HPDE6-E6E7 (cell line): ENCODE measurements at regions not wholly inside any gene's neighbourhood (a gene's known extent, or its start where the extent isn't known, plus 50 kb on each side); places are given as distances from the start of the nearest gene placed in this dataset.
"Not testable (repeated sequence)": the region's sequence is repeated elsewhere in the genome, so short reads cannot be mapped to it uniquely, and the experiment has no call there.

Experiments used
- DNase-seq: peaks from one replicate; pipeline ENCODE4 v3.0.0; 2011; ENCODE audit warnings: missing footprints; ENCODE audit errors: extremely low spot score

DNA sequence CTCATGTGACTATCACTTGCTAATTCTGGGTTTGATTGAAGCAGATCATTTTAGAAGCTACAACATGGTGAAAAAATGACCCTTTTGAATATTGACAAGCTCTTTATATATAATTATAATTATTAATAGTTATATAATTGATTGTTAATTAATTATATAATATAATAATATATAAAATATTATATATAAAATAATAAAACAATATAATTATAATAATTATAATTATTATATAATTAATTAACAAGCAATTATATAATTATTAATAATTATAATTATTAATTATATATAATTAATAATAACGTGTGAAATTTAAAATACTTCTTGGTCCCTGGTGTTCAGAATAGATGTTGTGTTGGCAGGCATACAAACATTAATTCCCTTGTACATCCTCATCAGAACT, 404.1 kb upstream of the CDH19 start:
- no peak for DNase-seq

DNA sequence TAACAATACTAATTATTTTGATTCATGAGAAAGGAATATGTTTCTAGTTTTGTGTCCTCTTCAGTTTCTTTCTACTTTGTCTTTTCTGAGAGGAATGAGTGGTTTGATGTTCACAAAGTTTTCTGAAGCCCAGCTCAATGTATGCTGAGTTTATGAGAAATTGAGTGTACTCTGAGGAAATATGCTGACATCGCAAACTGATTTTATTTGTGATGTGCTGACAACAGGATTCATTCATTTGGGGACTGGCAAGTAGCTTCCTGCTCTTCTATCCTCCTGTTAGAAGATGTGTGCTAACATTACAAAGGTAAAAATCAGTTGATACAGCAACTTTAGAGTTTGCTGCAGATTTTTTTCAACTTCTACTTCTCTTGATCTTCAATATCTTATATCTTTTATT, 403.2 kb upstream of the CDH19 start:
- no peak for DNase-seq

DNA sequence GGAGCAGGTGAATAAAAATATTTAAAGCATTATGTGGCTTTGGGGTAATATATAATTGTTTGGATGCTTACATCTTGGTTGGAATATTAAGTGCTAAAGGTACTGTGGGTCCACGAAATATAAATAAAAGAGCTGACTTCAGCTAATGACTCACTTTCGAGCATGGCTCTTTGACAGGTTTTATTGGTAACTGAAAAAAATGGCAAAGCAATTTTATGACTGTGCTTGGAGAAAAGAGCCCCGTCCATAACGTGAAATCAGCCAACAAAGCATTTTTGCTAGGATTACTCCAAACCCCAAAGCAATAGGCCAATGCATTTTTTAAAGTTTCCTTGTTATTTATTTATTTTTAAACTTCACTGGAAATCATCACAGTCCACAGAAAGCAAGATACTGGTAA, 397.2 kb upstream of the CDH19 start:
- DNase-seq, result no peak

DNA sequence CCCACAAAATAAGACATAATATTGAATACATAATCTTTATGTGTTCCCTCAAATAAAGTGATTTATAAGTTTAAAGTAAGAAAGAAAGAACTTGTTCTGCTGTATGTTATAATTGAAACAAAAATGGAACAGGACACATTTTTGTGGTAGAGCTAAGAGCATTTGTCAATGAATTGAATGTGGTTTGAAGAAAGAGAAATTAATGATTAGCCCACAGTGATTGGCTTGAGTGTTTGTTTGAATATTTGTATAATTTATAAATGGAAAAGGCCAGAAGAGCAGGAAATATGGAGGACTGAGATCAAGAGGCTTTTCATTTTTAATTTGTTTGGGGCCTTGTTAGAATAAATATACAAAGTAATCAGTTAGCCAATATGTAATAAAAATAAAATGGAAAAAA, 395.1 kb upstream of the CDH19 start:
- no peak for DNase-seq

DNA sequence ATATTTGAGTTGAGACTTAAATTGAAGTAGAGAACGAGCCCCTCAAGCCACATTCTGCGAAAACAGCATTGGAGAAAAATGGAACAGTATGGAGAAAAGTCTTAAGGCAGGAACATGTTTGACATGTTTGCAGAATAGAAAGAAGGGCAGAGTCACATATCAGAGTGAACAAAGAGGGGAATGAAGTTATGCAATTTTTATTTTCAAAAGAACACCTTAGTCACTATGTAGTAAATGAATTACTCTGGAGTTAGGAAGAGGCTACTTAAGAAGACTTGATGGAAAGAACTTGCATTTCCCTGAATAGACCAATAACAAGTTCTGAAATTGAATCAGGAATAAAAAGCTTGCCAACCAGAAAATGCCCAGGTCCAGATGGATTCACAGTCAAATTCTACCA, 391.4 kb upstream of the CDH19 start:
- DNase-seq, result no peak

DNA sequence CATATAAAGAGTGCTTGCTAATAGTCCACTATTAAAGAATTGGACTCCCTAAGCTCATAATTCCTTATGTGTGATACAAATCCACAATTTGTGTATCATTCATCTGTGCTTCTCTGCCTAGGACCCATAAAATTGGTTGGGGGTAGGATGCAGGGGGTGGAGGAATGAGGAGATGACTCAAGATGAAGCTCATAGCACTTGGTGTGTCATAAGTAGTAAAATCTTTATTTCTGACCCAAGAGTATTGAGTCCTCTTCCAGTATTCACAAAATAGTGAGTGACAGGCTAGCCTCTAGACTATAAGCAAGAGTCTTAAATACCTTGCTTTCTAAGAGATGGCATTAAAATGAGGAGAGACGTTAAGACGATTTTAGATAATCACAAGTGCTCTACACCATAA, 390.9 kb upstream of the CDH19 start:
- DNase-seq, result no peak

DNA sequence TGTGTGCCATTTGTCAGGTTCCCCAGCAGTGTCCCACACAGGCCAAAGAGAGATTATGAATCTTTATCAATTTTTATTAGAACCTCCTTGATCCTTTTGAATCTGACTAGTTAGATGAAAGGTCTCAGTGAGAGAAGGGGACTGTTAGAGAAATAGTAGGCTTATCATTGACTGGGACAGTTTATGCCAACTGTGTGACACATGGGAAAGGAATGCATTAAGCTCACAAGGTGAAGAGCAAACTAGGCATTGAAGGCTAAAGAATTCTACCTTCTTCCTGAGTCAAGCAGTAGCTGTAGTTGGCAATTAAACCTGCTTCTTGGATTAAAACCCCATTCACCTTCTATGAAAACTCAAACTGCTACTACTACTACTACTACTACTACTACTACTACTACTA, 389.6 kb upstream of the CDH19 start:
- no peak for DNase-seq

DNA sequence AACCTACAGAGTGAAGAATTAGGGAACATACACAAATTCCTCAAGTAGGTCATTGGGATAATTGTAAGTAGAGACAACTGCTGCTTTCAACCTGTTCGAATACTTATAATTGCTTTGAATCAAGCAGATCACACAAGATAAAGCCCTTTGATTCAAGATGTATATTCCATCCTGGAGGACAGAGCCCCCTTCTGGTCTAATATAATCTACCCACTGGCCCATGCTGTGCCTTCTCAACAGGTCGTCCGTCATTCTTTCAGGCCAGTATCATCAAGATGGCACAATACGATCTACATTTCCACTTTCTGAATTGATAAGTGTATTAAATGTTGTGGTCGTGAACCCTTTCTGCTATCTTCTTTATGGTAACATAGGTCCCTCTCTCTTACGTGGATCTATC, 387.0 kb upstream of the CDH19 start:
- DNase-seq, result no peak

DNA sequence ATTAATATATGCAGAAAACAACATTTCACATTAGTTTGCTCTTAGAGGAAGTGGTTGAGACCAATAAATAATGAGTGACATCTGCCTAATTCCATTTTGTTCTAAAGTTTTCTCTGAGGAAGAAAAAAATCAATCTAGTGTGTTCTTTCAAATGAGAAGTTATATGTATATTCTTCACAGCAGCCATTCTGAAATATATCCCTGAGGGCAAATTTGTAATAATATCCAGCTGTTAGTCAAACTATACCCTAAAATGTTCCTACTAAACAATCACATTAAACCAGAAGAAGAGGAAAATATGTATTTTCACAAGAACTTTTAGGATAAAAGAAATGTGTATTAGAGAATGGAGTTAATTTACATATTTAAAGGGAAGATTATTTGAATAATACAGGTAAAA, 375.1 kb upstream of the CDH19 start:
- DNase-seq, result no peak

DNA sequence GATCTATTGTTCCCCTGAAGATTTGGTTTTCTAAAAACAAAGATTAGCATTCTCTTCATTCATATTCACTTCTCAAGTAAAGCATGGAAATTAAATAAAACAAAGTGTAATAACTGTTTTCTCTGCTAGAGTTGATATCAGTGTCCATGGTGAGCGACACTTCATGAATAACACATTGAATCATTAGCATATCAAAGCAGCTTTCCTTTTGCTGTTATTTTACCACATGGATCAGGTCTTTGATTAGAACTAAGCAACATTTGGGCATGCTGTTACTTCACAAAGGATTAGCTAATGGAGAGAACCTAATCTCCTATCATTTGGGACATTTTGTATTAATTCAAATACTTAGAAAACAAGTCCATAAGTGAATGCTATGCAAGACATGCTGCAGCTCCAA, 368.8 kb upstream of the CDH19 start:
- DNase-seq, result no peak

DNA sequence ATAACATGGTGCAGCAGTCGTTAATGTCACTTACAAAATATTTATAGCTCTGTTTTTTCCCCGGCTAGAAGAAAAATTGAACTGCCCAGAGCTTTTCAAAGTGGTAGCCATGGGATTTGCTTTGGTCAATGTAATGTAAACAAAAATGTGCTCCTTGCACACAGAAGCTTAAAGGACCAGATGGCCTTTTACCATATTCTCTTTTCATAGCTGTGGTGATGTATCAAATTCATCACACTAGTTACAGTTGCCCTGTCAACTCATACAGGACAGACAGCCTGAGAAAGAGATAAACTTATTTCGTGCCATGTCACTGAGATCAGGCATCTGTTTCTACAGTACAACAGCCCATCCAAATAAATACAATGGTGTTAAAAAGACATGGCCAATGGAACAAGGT, 368.1 kb upstream of the CDH19 start:
- no peak for DNase-seq

DNA sequence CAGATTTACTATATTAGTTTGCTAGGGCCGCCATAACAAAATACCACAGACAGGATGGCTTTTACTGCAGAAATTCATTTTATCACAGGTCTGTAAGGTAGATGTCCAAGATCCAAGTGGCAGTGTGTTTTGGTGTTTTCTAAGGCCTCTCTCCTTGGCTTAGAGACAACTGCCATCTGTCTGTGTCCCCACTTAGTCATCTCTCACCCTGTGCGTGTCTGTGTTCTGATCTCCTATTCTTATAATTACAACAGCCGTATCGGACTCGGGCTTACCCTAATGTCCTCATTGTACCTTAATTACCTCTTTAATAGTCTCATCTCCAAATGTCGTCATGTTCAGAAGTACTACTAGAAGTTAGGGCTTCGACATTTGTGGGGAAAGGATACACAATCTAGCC, 362.3 kb upstream of the CDH19 start:
- DNase-seq, result no peak

DNA sequence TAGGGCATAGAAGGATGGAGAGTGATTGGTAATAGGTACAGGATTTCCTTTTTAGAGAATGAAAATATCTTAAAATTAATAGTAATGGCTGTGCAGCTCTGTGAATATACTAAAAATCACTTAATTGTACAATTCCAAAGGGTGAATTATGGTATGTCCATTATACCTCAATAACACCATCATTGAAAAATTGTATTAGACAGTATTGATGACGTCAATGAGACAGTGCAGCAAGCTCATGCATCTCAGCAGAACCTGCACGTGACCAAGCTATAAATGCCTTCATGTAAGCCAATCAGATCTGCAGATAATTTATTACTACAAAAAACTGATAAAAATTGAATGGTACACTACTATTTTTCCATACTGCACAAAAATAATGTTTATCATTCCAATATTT, 354.4 kb upstream of the CDH19 start:
- DNase-seq, result no peak

DNA sequence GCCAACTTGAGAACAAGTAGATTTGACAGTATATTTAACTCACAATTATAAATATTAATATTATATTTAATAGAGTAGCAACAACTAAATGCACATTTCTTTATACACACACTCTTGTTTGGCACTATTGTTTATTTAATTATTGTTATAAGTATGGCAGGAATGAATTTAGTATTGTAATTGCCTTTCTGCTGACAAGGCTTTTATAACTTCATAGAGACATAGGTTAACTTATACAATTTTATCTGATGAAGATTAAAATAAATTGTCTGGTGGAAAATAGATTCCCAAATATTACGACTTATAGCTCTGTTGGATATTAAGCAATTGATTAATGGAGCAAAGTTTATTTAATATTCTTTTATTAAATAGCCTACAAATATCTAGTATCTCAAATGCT, 347.9 kb upstream of the CDH19 start:
- no peak for DNase-seq

DNA sequence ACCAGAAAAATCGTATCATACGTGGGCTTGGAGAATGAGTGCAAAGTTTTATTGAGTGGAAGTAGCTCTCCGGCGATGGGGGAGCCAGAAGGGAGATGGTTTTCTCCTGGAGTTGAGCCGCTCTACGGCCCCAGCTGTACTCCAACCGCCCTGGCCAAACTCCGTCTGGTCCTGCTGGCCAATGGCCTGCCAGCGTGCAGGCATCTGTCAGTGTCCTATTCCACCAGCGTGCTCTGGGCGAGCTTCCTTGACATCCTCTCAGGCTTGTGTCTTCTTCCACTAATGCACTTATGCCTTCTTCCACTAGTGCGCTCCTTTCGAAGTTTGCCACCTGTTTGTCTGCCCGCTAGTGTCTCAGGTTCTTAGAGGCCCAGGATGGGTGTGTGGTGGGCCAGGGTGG, 345.5 kb upstream of the CDH19 start:
- DNase-seq, result no peak

DNA sequence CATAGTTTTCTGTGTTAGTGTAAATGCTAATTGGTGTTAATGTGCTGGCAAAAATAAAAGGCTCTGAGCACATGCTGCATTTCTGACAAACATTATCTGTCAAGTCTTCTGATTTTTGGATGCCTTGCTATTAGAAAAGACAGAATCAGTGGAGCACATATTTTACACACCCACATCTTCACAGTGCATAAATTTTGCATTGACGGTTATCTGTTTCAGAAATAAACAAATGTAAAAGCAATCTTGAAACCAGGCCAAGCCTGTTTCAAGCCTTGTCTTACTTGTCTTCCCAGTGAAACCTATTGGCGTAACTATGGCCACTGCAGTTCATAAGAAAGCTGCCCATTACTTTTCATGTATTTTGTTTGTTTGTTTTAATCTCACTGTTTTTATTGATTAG, 333.7 kb upstream of the CDH19 start:
- DNase-seq, result no peak

DNA sequence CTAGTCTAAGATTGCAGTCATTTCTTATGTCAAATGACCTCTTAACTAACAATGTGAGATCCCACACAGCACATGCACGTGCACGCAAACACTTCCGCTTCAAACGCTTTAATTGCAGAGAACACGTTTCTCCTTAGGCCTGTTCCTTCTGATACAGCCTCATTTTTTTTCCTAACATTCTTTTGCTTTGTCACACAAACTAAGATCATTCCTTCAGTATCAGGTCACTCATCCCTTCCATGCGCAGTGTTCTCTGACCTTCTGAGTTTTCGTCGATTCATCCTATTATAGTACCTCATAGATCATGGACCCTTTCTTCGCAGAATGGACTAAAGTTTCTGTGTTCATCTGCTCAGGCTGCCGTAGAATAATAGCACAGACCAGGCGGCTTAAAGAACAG, 327.1 kb upstream of the CDH19 start:
- DNase-seq, result no peak

DNA sequence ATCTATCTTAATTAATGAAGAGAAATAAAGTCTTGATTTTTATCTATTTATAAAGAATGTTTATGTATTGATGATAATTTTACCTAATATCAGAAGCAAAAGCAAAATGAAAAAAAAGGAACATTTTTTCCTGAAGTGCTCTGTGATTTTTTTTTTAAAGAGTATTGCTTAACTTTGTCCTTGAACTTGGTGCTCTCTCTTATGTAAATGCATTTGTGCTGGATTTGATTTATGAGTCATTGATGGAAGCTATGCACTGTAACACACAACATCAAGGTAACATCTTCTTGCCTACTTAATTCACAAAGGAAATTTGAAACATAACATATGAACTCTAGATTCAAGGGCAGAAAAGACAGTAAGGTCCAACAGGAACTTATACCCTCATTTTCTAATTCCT, 312.9 kb upstream of the CDH19 start:
- no peak for DNase-seq

DNA sequence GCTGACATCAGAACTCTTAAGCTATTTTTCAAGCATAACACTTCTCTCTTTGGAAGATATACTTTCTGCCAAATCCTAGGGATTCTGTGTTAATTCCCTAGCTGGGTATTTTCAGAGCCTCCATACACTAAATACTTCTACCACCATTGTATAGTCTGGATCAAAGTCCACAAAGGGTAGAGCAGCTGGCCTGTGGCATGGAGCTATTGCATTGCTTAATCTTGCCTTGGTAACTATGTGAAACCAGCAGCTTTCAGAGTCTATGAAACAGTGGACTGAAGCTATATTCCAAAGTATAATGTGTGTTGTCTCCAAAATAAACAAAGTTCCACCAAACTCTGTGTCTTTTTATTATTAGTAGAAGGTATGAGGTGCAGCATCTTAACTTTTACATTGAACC, 296.9 kb upstream of the CDH19 start:
- no peak for DNase-seq

DNA sequence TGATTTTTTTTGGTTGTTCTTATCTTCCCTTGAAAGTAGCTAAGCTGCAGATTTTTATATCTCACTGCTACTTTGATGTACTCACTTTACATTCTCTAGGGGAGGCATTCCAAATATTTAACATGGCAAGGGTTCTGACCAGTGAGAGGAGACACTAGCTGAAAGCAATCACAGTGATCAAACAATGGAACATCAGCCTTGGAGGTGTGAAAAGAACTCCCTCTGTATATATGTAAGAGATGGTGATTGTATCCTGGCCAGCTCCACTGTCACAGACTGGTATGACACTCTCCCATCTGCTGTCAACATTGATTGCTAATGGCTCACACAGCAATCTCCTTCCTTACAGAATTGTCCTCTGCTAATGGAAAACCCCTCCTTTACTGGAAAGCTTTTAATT, 291.7 kb upstream of the CDH19 start:
- no peak for DNase-seq

DNA sequence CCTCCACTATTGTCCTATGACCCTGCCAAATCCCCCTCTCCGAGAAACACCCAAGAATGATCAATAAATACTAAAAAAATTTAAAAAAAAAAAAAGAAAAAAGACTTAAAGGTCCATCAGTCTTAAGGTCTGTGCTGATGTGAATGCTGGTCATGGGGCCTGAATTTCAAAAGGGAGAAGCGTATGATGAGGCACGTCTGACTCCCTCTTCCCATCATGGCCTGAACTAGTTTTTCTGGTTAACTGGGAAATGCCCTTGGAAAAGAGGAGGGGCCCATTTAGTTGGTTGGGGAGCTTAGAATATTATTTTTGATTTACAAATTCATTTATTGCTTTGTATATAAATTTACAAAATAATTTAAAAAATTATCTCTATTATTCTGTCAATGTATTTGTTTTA, 291.0 kb upstream of the CDH19 start:
- DNase-seq, result no peak

DNA sequence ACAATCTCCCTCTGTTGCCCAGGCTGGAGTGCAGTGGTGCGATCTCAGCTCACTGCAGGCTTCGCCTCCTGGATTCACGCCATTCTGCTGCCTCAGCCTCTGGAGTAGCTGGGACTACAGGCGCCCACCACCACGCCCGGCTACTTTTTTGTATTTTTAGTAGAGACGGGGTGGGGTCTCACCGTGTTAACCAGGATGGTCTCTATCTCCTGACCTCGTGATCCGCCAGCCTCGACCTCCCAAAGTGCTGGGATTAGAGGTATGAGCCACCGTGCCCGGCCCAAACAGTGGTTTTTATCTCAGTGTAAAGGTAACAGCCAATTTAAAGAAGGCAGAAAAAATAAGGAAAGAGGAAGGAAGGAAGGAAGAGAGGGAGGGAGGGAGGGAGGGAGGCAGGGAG, 288.5 kb upstream of the CDH19 start:
- DNase-seq, result not testable (repeated sequence)

DNA sequence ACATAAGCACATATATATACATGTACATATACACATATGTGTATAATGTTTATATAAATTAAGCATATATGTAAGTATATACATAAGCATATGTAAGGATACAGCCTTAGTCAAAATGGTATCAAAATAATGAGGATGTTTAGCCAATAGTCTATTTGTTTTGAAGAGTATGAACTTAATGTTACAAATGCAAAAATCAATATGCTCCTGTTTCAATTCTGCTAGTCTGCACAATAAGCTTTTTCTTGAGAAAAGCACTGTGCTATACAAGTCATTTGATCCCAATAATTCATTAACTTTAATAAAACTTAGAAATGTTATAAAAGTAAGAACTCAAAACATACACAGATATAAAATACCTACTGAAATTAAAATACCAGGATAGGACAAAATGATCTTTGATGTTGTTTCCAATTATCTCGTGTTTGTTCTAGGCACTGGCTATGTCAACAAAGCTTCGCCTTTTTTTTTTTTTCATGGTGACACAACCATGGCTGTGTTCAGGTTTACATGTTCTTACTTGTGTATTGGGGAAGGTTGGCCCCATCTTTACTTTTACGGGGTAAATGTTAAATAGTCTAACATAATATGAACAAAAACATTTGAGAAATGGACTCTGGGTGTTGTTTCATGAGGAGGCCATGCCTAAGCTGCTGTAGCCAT, 271.1 kb upstream of the CDH19 start:
- no peak for DNase-seq

DNA sequence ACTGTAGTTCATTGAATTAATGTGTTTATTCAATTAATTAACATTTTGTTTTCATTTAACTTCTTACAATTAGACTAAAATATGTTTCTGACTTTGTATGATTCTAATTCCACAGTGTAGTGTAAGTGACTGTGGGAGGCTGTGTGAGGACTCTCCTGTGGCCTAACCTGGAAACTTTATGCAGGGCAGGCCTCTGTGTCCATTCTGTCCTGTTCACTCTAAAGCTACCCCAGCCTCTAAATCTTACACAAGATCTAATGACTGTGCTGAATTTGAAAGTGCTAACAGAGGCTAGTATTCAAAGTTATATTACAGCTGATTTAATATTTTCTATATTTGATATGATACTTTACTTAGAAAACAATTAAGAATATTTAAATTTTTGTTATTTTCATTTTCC, 270.5 kb upstream of the CDH19 start:
- no peak for DNase-seq

DNA sequence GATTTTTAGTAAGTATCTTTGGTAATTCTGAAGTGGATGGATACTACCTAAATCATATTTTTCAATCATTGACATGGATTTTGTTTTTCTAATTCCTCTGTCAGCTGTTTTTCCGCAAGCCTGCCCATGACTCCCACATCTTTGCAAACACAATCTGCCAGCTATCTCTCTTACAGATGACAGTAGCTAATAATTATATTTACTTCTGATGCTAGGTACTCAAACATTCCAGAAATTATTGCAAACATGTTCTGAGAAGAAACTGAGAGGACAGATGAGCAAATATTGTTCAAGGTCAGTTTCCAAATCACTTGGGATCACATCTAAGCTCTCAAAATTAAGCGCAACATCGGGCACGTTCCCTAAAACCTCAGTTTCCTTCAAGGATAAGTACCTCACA, 270.0 kb upstream of the CDH19 start:
- no peak for DNase-seq
